Kidney (tissue), 13 donors: ENCODE measurements at regions not wholly inside any gene's neighbourhood (a gene's known extent, or its start where the extent isn't known, plus 50 kb on each side); places are given as distances from the start of the nearest gene placed in this dataset.

Experiments
- DNase-seq, 5 donors: peaks; one replicate each; pipeline ENCODE4 v3.0.0-alpha.2; 2013 to 2020
- FAIRE-seq: peaks from 2 replicates; lab custom pipeline; 2012; peaks lifted over from hg19 to GRCh38; lab: Jason Lieb, UNC
- H3K27ac ChIP-seq, 2 donors: one replicate each; pipeline ENCODE4 v1.7.0; 2013; ENCODE audit warnings: low read depth in 2 of 2, low read length in 2 of 2, inconsistent platforms in 1 of 2
- H3K27me3 ChIP-seq: one replicate; pipeline ENCODE4 v1.7.1; 2013; ENCODE audit warnings: low read length, inconsistent platforms; ENCODE audit not compliant: control insufficient read depth, insufficient read depth
- H3K36me3 ChIP-seq, 3 donors: one replicate each; pipeline versions ENCODE4 v1.7.0 to v1.7.1; 2013; ENCODE audit warnings: low read length in 3 of 3, control low read depth in 1 of 3, inconsistent platforms in 1 of 3; ENCODE audit not compliant: insufficient read depth in 3 of 3, control insufficient read depth in 2 of 3
- H3K4me1 ChIP-seq, 3 donors: one replicate each; pipeline versions ENCODE4 v1.7.0 to v1.7.1; 2013; ENCODE audit warnings: low read length in 3 of 3, inconsistent platforms in 1 of 3, low read depth in 1 of 3; ENCODE audit not compliant: control insufficient read depth in 2 of 3, insufficient read depth in 2 of 3
- H3K4me3 ChIP-seq, 3 donors: one replicate each; pipeline versions ENCODE4 v1.7.0 to v1.8.1; 2013; ENCODE audit warnings: low read length in 3 of 3, control low read depth in 1 of 3, inconsistent platforms in 1 of 3
- H3K9ac ChIP-seq, 3 donors: one replicate each; pipeline versions ENCODE4 v1.7.0 to v1.7.1; 2013; ENCODE audit warnings: low read length in 3 of 3, control low read depth in 1 of 3, inconsistent platforms in 1 of 3
- H3K9me3 ChIP-seq, 3 donors: one replicate each; pipeline versions ENCODE4 v1.7.0 to v1.7.1; 2013; ENCODE audit warnings: low read length in 3 of 3, control low read depth in 1 of 3, inconsistent platforms in 1 of 3; ENCODE audit not compliant: control insufficient read depth in 2 of 3, insufficient read depth in 1 of 3
- CTCF ChIP-seq: IDR thresholded peaks from 3 replicates; pipeline ENCODE4 v1.5.1; 2012; ENCODE audit warnings: mild to moderate bottlenecking, moderate library complexity, borderline replicate concordance; ENCODE audit not compliant: insufficient read depth; ENCODE audit errors: extremely low read depth
- intact Hi-C: fragments of 100-400 bp; cut with DNase I; formaldehyde crosslinking; loops from one replicate; pipeline ENCODE4 v1.11.1; 2022
- donor health status: control.
- donor health status: control.
- donor health status: control.
- donor health status: control.
- donor health status: control.
- donor health status: DM: yes; HTN: yes; CAD: no.
- donor health status: Normal renal cell carcinoma (clear cell type).

GRCh38 chr7:114297121-114297520 is 117.5 kb upstream of the FOXP2 start:
- Histone ChIP-seq H3K9me3 (no peaks in the 10 kb centered on the region), H3K36me3 (no peaks in the 10 kb centered on the region), H3K27me3 (no peaks in the 10 kb centered on the region), H3K9ac (no peak overlapping the region), H3K27ac (no peak overlapping the region), H3K4me3 (no peak overlapping the region), H3K4me1 (no peaks in the 10 kb centered on the region)
- intact Hi-C loops: no loop called here
- FAIRE-seq (no peak), DNase-seq (peak in 1 of 5 donors; percentile 62)
- no peak for TF ChIP-seq CTCF

- no peak for FAIRE-seq
- intact Hi-C loops: no loop called here
- no peaks in the 10 kb centered on the region for H3K36me3 ChIP-seq
Observed at GRCh38 chr7:114295522-114295921, 119.1 kb upstream of the FOXP2 start.

GRCh38 chr7:114294036-114294435 is 120.6 kb upstream of the FOXP2 start:
- DNase-seq (no peak), FAIRE-seq (no peak)
- Histone ChIP-seq H3K4me3 (no peak overlapping the region), H3K36me3 (no peaks in the 10 kb centered on the region), H3K9ac (no peak overlapping the region), H3K27ac (no peak overlapping the region), H3K27me3 (no peaks in the 10 kb centered on the region), H3K4me1 (no peaks in the 10 kb centered on the region), H3K9me3 (no peaks in the 10 kb centered on the region)
- intact Hi-C loops: no loop called here
- TF ChIP-seq CTCF: no peak

More at GRCh38 chr7:114295522-114295921, 119.1 kb upstream of the FOXP2 start:
- no peaks in the 10 kb centered on the region for H3K4me1 ChIP-seq
- no peak overlapping the region for H3K9ac ChIP-seq
- no peak overlapping the region for H3K4me3 ChIP-seq
- no peaks in the 10 kb centered on the region for H3K9me3 ChIP-seq
- H3K27me3 ChIP-seq: no peaks in the 10 kb centered on the region
- no peak for TF ChIP-seq CTCF
- no peak overlapping the region for H3K27ac ChIP-seq
- no peak for DNase-seq

GRCh38 chr7:114293289-114294012 is 121.2 kb upstream of the FOXP2 start:
- Histone ChIP-seq H3K9me3 (no peaks in the 10 kb centered on the region), H3K27me3 (no peaks in the 10 kb centered on the region), H3K4me3 (no peak overlapping the region), H3K36me3 (no peaks in the 10 kb centered on the region), H3K27ac (no peak overlapping the region), H3K9ac (no peak overlapping the region), H3K4me1 (no peaks in the 10 kb centered on the region)
- intact Hi-C loops: no loop called here
- DNase-seq (no peak), FAIRE-seq (no peak)
- no peak for TF ChIP-seq CTCF
